K562 (cell line): ENCODE measurements at regions not wholly inside any gene's neighbourhood (a gene's known extent, or its start where the extent isn't known, plus 50 kb on each side); places are given as distances from the start of the nearest gene placed in this dataset.

Experiments used
- ATAC-seq: fragments of 200-7000 bp; cut with Tn5 transposase; 3 replicates; pipeline ENCODE4 v1.9.1; 2020; ENCODE audit warnings: moderate library complexity
- BruUV-seq: library from RNA; stranded (reverse); fragments of 400-500 nt; replicated peaks from 2 replicates; lab custom pipeline; 2021; lab: Mats Ljungman, UMichigan
- CTCF ChIA-PET: fragments of 300-600 bp; formaldehyde crosslinking; extraction: SDS; loops from one replicate; lab custom pipeline; 2021; ENCODE audit warnings: low intra/inter-chr PET ratio; lab: Yijun Ruan, JAX
- POLR2A ChIA-PET: fragments of 300-600, 350-650 bp; sonication (Branson Sonifier 250); formaldehyde crosslinking; extraction: SDS; loops from one replicate; lab custom pipeline; 2021; ENCODE audit warnings: antibody characterized with exemption, inconsistent platforms; lab: Yijun Ruan, JAX
- DNase-seq, 4 experiments: peaks; one replicate each; pipeline versions ENCODE4 v3.0.0 to v3.0.0-alpha.2; 2011 to 2018; ENCODE audit warnings: low spot score in 3 of 4, mixed read lengths in 3 of 4; ENCODE audit errors: extremely low read depth in 1 of 4
- FAIRE-seq: peaks from 2 replicates; lab custom pipeline; 2011; peaks lifted over from hg19 to GRCh38; lab: Jason Lieb, UNC
- H2AFZ ChIP-seq: 2 replicates; pipeline ENCODE4 v1.6.0; 2011; ENCODE audit warnings: low read depth, low read length, control low read depth, inconsistent platforms
- H3K27ac ChIP-seq: fragments of 200-600 bp; 3 replicates; pipeline ENCODE4 v1.8.0; 2011; ENCODE audit warnings: low read depth, mild to moderate bottlenecking, control low read depth, inconsistent platforms, low read length, moderate library complexity, mixed read lengths; ENCODE audit errors: extremely low read depth
- H3K27me3 ChIP-seq, 2 experiments: fragments of 300-600 bp in 1 of 2; 2 replicates in 1 of 2; 3 replicates in 1 of 2; pipeline versions ENCODE4 v1.6.0 to v1.8.0; 2011; ENCODE audit warnings: inconsistent platforms in 2 of 2, low read length in 2 of 2, mild to moderate bottlenecking in 1 of 2, mixed read lengths in 1 of 2, moderate library complexity in 1 of 2; ENCODE audit not compliant: control insufficient read depth in 2 of 2, insufficient read depth in 2 of 2
- H3K36me3 ChIP-seq: fragments of 300-600 bp; 3 replicates; pipeline ENCODE4 v1.8.0; 2011; ENCODE audit warnings: mild to moderate bottlenecking, low read length, inconsistent platforms; ENCODE audit not compliant: control insufficient read depth, insufficient read depth
- H3K4me1 ChIP-seq, 2 experiments: fragments of 200-600 bp in 1 of 2; replicated peaks in 1 of 2; 2 replicates in 1 of 2; 3 replicates in 1 of 2; pipeline versions ENCODE4 v1.5.1 to v1.8.0; 2011; ENCODE audit warnings: inconsistent platforms in 2 of 2, low read length in 2 of 2, mild to moderate bottlenecking in 1 of 2, mixed read lengths in 1 of 2, moderate library complexity in 1 of 2; ENCODE audit not compliant: control insufficient read depth in 2 of 2, insufficient read depth in 2 of 2
- H3K4me2 ChIP-seq: 2 replicates; pipeline ENCODE4 v1.6.1; 2011; ENCODE audit warnings: low read length, control low read depth, inconsistent platforms, mixed read lengths; ENCODE audit not compliant: insufficient read depth
- H3K4me3 ChIP-seq: fragments of 200-600 bp; sonication (generic), shearing (Covaris generic); 2 replicates; pipeline ENCODE4 v1.5.1; 2016; ENCODE audit warnings: control low read depth, inconsistent platforms
- H3K79me2 ChIP-seq: fragments of 200-600 bp; 3 replicates; pipeline ENCODE4 v1.8.0; 2011; ENCODE audit warnings: low read length, inconsistent platforms; ENCODE audit not compliant: control insufficient read depth, insufficient read depth
- H3K9ac ChIP-seq, 2 experiments: 2 replicates each; pipeline versions ENCODE4 v1.6.0 to v1.6.1; 2011; ENCODE audit warnings: low read depth in 2 of 2, low read length in 2 of 2, control low read depth in 1 of 2, inconsistent platforms in 1 of 2, mild to moderate bottlenecking in 1 of 2, mixed read lengths in 1 of 2; ENCODE audit not compliant: insufficient read depth in 1 of 2
- H3K9me1 ChIP-seq: one replicate; pipeline ENCODE4 v1.6.0; 2011; ENCODE audit warnings: inconsistent platforms, mild to moderate bottlenecking, low read length, moderate library complexity; ENCODE audit not compliant: control insufficient read depth, insufficient read depth
- H3K9me3 ChIP-seq: replicated peaks from 2 replicates; pipeline ENCODE4 v1.5.1; 2011; ENCODE audit warnings: low read depth, low read length, inconsistent platforms; ENCODE audit not compliant: control insufficient read depth, insufficient read depth
- H4K20me1 ChIP-seq: replicated peaks from 2 replicates; pipeline ENCODE4 v1.6.1; 2011; ENCODE audit warnings: low read length, inconsistent platforms, mixed read lengths; ENCODE audit not compliant: control insufficient read depth, insufficient read depth
- CREB5 ChIP-seq: fragments of 250-450 bp; sonication (Bioruptor Pico); IDR thresholded peaks from 2 replicates; pipeline ENCODE4 v1.5.0; 2020; ENCODE audit warnings: mild to moderate bottlenecking
- MLX ChIP-seq, 2 experiments: fragments of 450-650 bp in 1 of 2; sonication (generic) in 1 of 2; formaldehyde crosslinking; conservative IDR thresholded peaks; 2 replicates each; pipeline versions ENCODE4 v1.4.0 to v1.8.1; 2020 to 2022; ENCODE audit warnings: mild to moderate bottlenecking in 1 of 2, missing genetic modification reagents in 1 of 2
- MYNN ChIP-seq, 2 experiments: sonication (generic); formaldehyde crosslinking in 1 of 2; IDR thresholded peaks; 2 replicates each; pipeline versions ENCODE4 v1.5.0 to v1.6.1; 2016 to 2020; ENCODE audit warnings: antibody characterized with exemption in 1 of 2, missing genetic modification reagents in 1 of 2
- NCOA4 ChIP-seq: fragments of 450-650 bp; IDR thresholded peaks from 2 replicates; pipeline ENCODE4 v1.6.1; 2018; ENCODE audit warnings: mild to moderate bottlenecking; ENCODE audit not compliant: partially characterized antibody
- NONO ChIP-seq, 2 experiments: fragments of 200-400 bp in 1 of 2; fragments of 450-650 bp in 1 of 2; formaldehyde crosslinking in 1 of 2; IDR thresholded peaks; 2 replicates each; pipeline ENCODE4 v1.6.1; 2017; ENCODE audit warnings: low read depth in 2 of 2, mild to moderate bottlenecking in 2 of 2, moderate library complexity in 2 of 2, low read length in 1 of 2
- PKNOX1 ChIP-seq: fragments of 450-650 bp; IDR thresholded peaks from 2 replicates; pipeline ENCODE4 v1.6.1; 2016
- RB1 ChIP-seq: fragments of 450-650 bp; IDR thresholded peaks from 2 replicates; pipeline ENCODE4 v1.6.1; 2017; ENCODE audit warnings: low read depth, mild to moderate bottlenecking
- ZNF431 ChIP-seq: sonication (generic); formaldehyde crosslinking; IDR thresholded peaks from 2 replicates; pipeline ENCODE4 v1.8.0; 2022; ENCODE audit warnings: mild to moderate bottlenecking, missing genetic modification reagents
- ZZZ3 ChIP-seq: fragments of 450-650 bp; IDR thresholded peaks from 2 replicates; pipeline ENCODE4 v1.6.1; 2016; ENCODE audit warnings: antibody characterized with exemption, mild to moderate bottlenecking, moderate library complexity
- WGBS: fragments of 100-300 bp; shearing (Covaris generic); methylation state at CpG from one replicate; pipeline ENCODE4 v1.1.6; 2016; ENCODE audit warnings: low coverage, mixed read lengths; ENCODE audit not compliant: insufficient coverage; ENCODE audit errors: missing lambda C conversion rate; 5-methylcytosine and 5-hydroxymethylcytosine counted together
- in situ Hi-C: fragments of 300-500 bp; cut with MboI; formaldehyde crosslinking; loops from 4 replicates; pipeline ENCODE4 v1.15.0; 2018; ENCODE audit warnings: inconsistent platforms, mixed read lengths
- intact Hi-C: fragments of 100-400 bp; cut with micrococcal nuclease; formaldehyde crosslinking; loops from 2 replicates; pipeline ENCODE4 v1.14.2; 2022

GRCh38 chr14:58866391-58866790 is 228.6 kb downstream of the DACT1 start:
- H3K79me2 ChIP-seq, result no peaks in the 10 kb centered on the region
- no peaks in the 10 kb centered on the region for H3K9me1 ChIP-seq
- CTCF ChIA-PET, result no interaction called here
- H3K27ac ChIP-seq, result no peak overlapping the region
- BruUV-seq, result no TSS peak
- H3K36me3 ChIP-seq, result no peaks in the 10 kb centered on the region
- in situ Hi-C loops (no loop called here), intact Hi-C loops (no loop called here)
- POLR2A ChIA-PET, result no interaction called here
- no peaks in the 10 kb centered on the region for H3K9me3 ChIP-seq
- TF ChIP-seq NONO (IDR thresholded peaks at IDR 0.05; ENCODE audit: low read depth in 2 of 2, low read length in 1 of 2), result no peak
- TF ChIP-seq MLX (CRISPR knock-in tag; conservative IDR thresholded peaks at IDR 0.05), result no peak
- no peak for TF ChIP-seq CREB5 (CRISPR knock-in tag)
- TF ChIP-seq PKNOX1, result no peak
- TF ChIP-seq RB1, result no peak
- no peak for TF ChIP-seq ZNF431 (CRISPR knock-in tag)
- TF ChIP-seq NCOA4, result no peak
- TF ChIP-seq ZZZ3, result no peak
- no peak for TF ChIP-seq MYNN (IDR thresholded peaks at IDR 0.05)
- no peak for TF ChIP-seq MYNN (CRISPR knock-in tag; IDR thresholded peaks at IDR 0.05)
- no peaks in the 10 kb centered on the region for H3K4me1 ChIP-seq
- FAIRE-seq, result no peak
- 3% methylated on average over 3 of the region's 3 CpGs for WGBS
- no peak overlapping the region for H3K4me3 ChIP-seq
- no peak overlapping the region for H3K4me2 ChIP-seq
- no peak for DNase-seq
- H4K20me1 ChIP-seq, result no peaks in the 10 kb centered on the region
- no peak overlapping the region for H2AFZ ChIP-seq
- H3K9ac ChIP-seq, result no peak overlapping the region
- ATAC-seq, result no peak
- H3K27me3 ChIP-seq, result no peaks in the 10 kb centered on the region
